PC-9 (cell line): ENCODE measurements at regions not wholly inside any gene's neighbourhood (a gene's known extent, or its start where the extent isn't known, plus 50 kb on each side); places are given as distances from the start of the nearest gene placed in this dataset.

Source experiments
- BruUV-seq: library from RNA; stranded (reverse); fragments of 400-500 nt; replicated peaks from 2 replicates; lab custom pipeline; 2021; lab: Mats Ljungman, UMichigan
- CTCF ChIA-PET: fragments of 300-600 bp; sonication (Branson Sonifier 250); formaldehyde crosslinking; loops from one replicate; lab custom pipeline; 2022; ENCODE audit warnings: antibody characterized with exemption; lab: Charles Lee
- POLR2A ChIA-PET: fragments of 300-600 bp; sonication (Branson Sonifier 250); formaldehyde crosslinking; loops from one replicate; lab custom pipeline; 2022; ENCODE audit warnings: antibody characterized with exemption; ENCODE audit not compliant: unreplicated experiment; lab: Charles Lee
- DNase-seq, 2 experiments: peaks; one replicate each; pipeline versions ENCODE4 v3.0.0 to v3.0.0-alpha.2; 2015 to 2022; ENCODE audit warnings: mixed read lengths in 1 of 2
- H2AFZ ChIP-seq: fragments of 200-600 bp; sonication (generic); 2 replicates; pipeline ENCODE4 v1.8.1; 2017; ENCODE audit warnings: antibody characterized with exemption
- H3F3A ChIP-seq: fragments of 200-600 bp; sonication (generic); 2 replicates; pipeline ENCODE4 v1.8.1; 2017; ENCODE audit warnings: antibody characterized with exemption, mild to moderate bottlenecking, low read depth; ENCODE audit not compliant: insufficient read depth
- H3K27ac ChIP-seq: fragments of 200-600 bp; sonication (generic); 2 replicates; pipeline ENCODE4 v1.6.1; 2016; ENCODE audit warnings: mixed run types
- H3K27me3 ChIP-seq: fragments of 200-600 bp; sonication (generic); 2 replicates; pipeline ENCODE4 v1.6.1; 2016; ENCODE audit warnings: low read depth, mixed run types; ENCODE audit not compliant: insufficient read depth
- H3K36me3 ChIP-seq: fragments of 200-600 bp; sonication (generic); 2 replicates; pipeline ENCODE4 v1.6.1; 2016; ENCODE audit warnings: low read depth, mixed run types
- H3K4me1 ChIP-seq: fragments of 200-600 bp; sonication (generic); replicated peaks from 2 replicates; pipeline ENCODE4 v1.6.1; 2016; ENCODE audit warnings: mixed run types; ENCODE audit not compliant: insufficient read depth
- H3K4me2 ChIP-seq: fragments of 200-600 bp; sonication (generic); 2 replicates; pipeline ENCODE4 v1.6.1; 2017; ENCODE audit warnings: mixed run types
- H3K4me3 ChIP-seq: fragments of 200-600 bp; sonication (generic); 2 replicates; pipeline ENCODE4 v1.6.1; 2016; ENCODE audit warnings: mixed run types
- H3K79me2 ChIP-seq: fragments of 200-600 bp; sonication (generic); 2 replicates; pipeline ENCODE4 v1.6.1; 2017; ENCODE audit warnings: low read depth, mixed run types
- H3K9me2 ChIP-seq: fragments of 200-600 bp; sonication (generic); 2 replicates; pipeline ENCODE4 v1.8.1; 2017; ENCODE audit warnings: mild to moderate bottlenecking; ENCODE audit not compliant: insufficient read depth
- H3K9me3 ChIP-seq: fragments of 200-600 bp; sonication (generic); 2 replicates; pipeline ENCODE4 v1.8.1; 2016; ENCODE audit warnings: low read depth; ENCODE audit not compliant: insufficient read depth
- H4K20me1 ChIP-seq: fragments of 200-600 bp; sonication (generic); 2 replicates; pipeline ENCODE4 v1.8.1; 2017; ENCODE audit not compliant: insufficient read depth
- EZH2 ChIP-seq: fragments of 200-600 bp; sonication (generic); IDR thresholded peaks from 2 replicates; pipeline ENCODE4 v1.8.0; 2017; ENCODE audit warnings: antibody characterized with exemption, low read depth
- intact Hi-C: fragments of 100-400 bp; cut with micrococcal nuclease; formaldehyde crosslinking; loops from one replicate; pipeline ENCODE4 v1.10.0; 2022; ENCODE audit not compliant: unreplicated experiment
- TF ChIP-seq, protein P1 (sequence below): fragments of 200-600 bp; sonication (generic); conservative IDR thresholded peaks from 2 replicates; pipeline ENCODE4 v1.6.1; 2017; ENCODE audit warnings: mixed run types, antibody characterized with exemption, mild to moderate bottlenecking, moderate library complexity

DNA sequence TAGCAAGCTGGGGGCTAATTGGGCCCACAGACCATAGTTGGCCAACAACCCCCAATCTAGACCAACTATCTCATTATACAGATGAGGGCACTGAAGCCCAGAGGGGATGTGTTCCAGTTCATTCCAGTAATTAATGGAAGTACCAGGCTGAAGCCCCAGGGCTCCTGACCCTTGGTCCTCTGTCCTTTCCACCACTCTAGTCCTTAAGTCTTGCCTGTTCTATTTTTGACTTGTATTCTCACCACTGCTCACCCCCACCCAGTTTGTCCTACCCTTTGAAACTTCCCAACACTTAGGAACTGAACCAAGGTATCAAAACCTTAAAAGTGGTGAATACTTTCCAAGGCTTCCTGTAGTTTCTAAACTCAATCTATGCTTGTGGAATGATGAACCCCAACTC is 407.4 kb downstream of the ENC1 start:
- no peaks in the 10 kb centered on the region for H3K36me3 ChIP-seq
- no peaks in the 10 kb centered on the region for H3K9me2 ChIP-seq
- CTCF ChIA-PET = no interaction called here
- peak overlapping the region; percentile 40; the same call in 1 of the 2 replicates for H3K4me2 ChIP-seq
- H3K4me3 ChIP-seq = no peak overlapping the region
- no peaks in the 10 kb centered on the region for H4K20me1 ChIP-seq
- H3K9me3 ChIP-seq = peaks cover 12% of the 10 kb centered on the region; the same call in 1 of the 2 replicates
- H2AFZ ChIP-seq = no peak overlapping the region
- DNase-seq = no peak
- H3K79me2 ChIP-seq = no peaks in the 10 kb centered on the region
- H3K27ac ChIP-seq = peak overlapping the region; percentile 83
- no peak for TF ChIP-seq EZH2
- TF ChIP-seq, protein P1, sequence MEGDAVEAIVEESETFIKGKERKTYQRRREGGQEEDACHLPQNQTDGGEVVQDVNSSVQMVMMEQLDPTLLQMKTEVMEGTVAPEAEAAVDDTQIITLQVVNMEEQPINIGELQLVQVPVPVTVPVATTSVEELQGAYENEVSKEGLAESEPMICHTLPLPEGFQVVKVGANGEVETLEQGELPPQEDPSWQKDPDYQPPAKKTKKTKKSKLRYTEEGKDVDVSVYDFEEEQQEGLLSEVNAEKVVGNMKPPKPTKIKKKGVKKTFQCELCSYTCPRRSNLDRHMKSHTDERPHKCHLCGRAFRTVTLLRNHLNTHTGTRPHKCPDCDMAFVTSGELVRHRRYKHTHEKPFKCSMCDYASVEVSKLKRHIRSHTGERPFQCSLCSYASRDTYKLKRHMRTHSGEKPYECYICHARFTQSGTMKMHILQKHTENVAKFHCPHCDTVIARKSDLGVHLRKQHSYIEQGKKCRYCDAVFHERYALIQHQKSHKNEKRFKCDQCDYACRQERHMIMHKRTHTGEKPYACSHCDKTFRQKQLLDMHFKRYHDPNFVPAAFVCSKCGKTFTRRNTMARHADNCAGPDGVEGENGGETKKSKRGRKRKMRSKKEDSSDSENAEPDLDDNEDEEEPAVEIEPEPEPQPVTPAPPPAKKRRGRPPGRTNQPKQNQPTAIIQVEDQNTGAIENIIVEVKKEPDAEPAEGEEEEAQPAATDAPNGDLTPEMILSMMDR = no peak
- intact Hi-C loops = no loop called here
- H3K4me1 ChIP-seq = peaks cover 29% of the 10 kb centered on the region
- H3K27me3 ChIP-seq = no peaks in the 10 kb centered on the region
- no TSS peak for BruUV-seq
- H3F3A ChIP-seq = no peaks in the 10 kb centered on the region
- POLR2A ChIA-PET = interaction anchor here (0.7 kb wide), 1 partner anchor 408 kb away, joined by 13 read pairs; no protein-coding TSS in a partner anchor

DNA sequence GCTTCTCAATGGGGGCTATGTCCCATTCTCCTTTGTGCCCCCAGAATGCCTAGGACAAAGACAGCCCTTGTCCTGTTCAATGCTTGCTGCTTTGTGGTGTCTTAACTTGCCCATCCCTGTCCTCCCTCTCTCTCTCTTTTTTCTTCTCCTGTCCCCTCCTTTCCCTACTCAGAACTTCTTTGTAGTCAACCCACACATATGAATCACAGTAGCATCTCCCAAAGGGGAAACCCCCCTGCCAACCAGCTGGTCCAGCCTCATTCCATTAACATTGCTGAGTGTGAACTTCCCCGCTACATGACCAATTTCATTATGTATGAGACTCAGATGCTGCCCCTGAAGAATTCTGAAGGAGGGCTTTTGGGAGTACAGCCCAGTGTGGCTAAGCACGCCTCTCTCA is 408.3 kb downstream of the ENC1 start:
- H3K4me3 ChIP-seq = no peak overlapping the region
- H3K27ac ChIP-seq = peak overlapping the region; percentile 83
- H3F3A ChIP-seq = no peaks in the 10 kb centered on the region
- DNase-seq = peak; percentile 52 to 71
- peaks cover 29% of the 10 kb centered on the region for H3K4me1 ChIP-seq
- ChIA-PET POLR2A (interaction anchor here (0.7 kb wide), 1 partner anchor 521 kb away, joined by 39 read pairs; no protein-coding TSS in a partner anchor), CTCF (no interaction called here)
- no peaks in the 10 kb centered on the region for H4K20me1 ChIP-seq
- TF ChIP-seq EZH2 = no peak
- TF ChIP-seq, protein P1 = no peak
- H3K9me2 ChIP-seq = no peaks in the 10 kb centered on the region
- intact Hi-C loops = no loop called here
- peaks cover 12% of the 10 kb centered on the region; the same call in 1 of the 2 replicates for H3K9me3 ChIP-seq
- BruUV-seq = no TSS peak
- no peaks in the 10 kb centered on the region for H3K79me2 ChIP-seq
- no peaks in the 10 kb centered on the region for H3K27me3 ChIP-seq
- no peak overlapping the region for H2AFZ ChIP-seq
- H3K4me2 ChIP-seq = no peak overlapping the region
- no peaks in the 10 kb centered on the region for H3K36me3 ChIP-seq

DNA sequence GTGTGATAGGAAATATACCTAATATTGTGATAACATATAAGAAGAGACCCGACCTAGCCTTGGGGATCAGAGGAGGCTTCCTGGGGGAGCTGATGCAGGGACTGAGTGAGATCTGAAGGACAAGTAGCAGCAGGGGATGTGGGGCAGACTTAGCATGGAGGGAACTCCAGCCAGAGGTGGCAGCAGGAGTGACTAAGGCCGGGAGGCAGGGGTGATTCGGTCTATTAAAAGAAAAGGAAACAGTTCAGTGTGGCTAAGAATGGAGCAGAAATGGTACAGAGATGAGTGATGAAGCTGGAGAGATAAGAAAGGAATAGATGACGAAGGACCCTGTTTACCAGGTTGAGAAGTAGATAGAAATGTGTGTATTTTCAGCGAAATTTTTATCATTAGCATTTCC is 408.8 kb downstream of the ENC1 start:
- Histone ChIP-seq H3K4me2 (no peak overlapping the region), H4K20me1 (no peaks in the 10 kb centered on the region), H3K36me3 (no peaks in the 10 kb centered on the region), H3K4me1 (peaks cover 29% of the 10 kb centered on the region), H3K79me2 (no peaks in the 10 kb centered on the region), H3F3A (no peaks in the 10 kb centered on the region), H3K9me3 (peaks cover 12% of the 10 kb centered on the region; the same call in 1 of the 2 replicates), H3K4me3 (no peak overlapping the region), H2AFZ (no peak overlapping the region), H3K27me3 (no peaks in the 10 kb centered on the region), H3K27ac (no peak overlapping the region), H3K9me2 (no peaks in the 10 kb centered on the region)
- no TSS peak for BruUV-seq
- ChIA-PET POLR2A (no interaction called here), CTCF (no interaction called here)
- no peak for DNase-seq
- no peak for TF ChIP-seq EZH2
- TF ChIP-seq, protein P1 = no peak
- intact Hi-C loops = no loop called here
